Keratinocyte (primary cell): ENCODE measurements at regions not wholly inside any gene's neighbourhood (a gene's known extent, or its start where the extent isn't known, plus 50 kb on each side); places are given as distances from the start of the nearest gene placed in this dataset.
A peak's percentile ranks its signal among the peaks of the same experiment; 100 is the strongest.

Source experiments
- DNase-seq: peaks from one replicate; pipeline ENCODE4 v3.0.0-alpha.2; 2011; ENCODE audit warnings: low read depth, missing footprints, low spot score
- FAIRE-seq: peaks from 2 replicates; lab custom pipeline; 2011; peaks lifted over from hg19 to GRCh38; lab: Jason Lieb, UNC
- H2AFZ ChIP-seq: 2 replicates; pipeline ENCODE4 v1.6.0; 2012; ENCODE audit warnings: low read length, control low read depth, inconsistent platforms; ENCODE audit not compliant: control insufficient read depth
- H3K27ac ChIP-seq: 2 replicates; pipeline ENCODE4 v1.5.1; 2011; ENCODE audit warnings: low read length; ENCODE audit not compliant: control insufficient read depth, insufficient read depth
- H3K27me3 ChIP-seq: 3 replicates; pipeline ENCODE4 v1.6.0; 2011; ENCODE audit warnings: low read length; ENCODE audit not compliant: control insufficient read depth, insufficient read depth; ENCODE audit errors: extremely low read depth
- H3K36me3 ChIP-seq, 2 experiments: 2 replicates in 1 of 2; 3 replicates in 1 of 2; pipeline ENCODE4 v1.5.1; 2011; ENCODE audit warnings: low read length in 2 of 2, mild to moderate bottlenecking in 1 of 2; ENCODE audit not compliant: control insufficient read depth in 2 of 2, insufficient read depth in 2 of 2; ENCODE audit errors: extremely low read depth in 1 of 2
- H3K4me1 ChIP-seq: 3 replicates; pipeline ENCODE4 v1.5.1; 2011; ENCODE audit warnings: low read length; ENCODE audit not compliant: control insufficient read depth, insufficient read depth; ENCODE audit errors: extremely low read depth
- H3K4me2 ChIP-seq: 3 replicates; pipeline ENCODE4 v1.6.0; 2011; ENCODE audit warnings: low read depth, low read length; ENCODE audit not compliant: control insufficient read depth, insufficient read depth; ENCODE audit errors: extremely low read depth
- H3K4me3 ChIP-seq, 3 experiments: fragments of 200-600 bp in 1 of 3; sonication (generic) in 1 of 3; 2 replicates in 2 of 3; 3 replicates in 1 of 3; pipeline ENCODE4 v1.5.1; 2011 to 2016; ENCODE audit warnings: low read length in 3 of 3, mild to moderate bottlenecking in 3 of 3, control low read depth in 2 of 3, inconsistent platforms in 1 of 3, low read depth in 1 of 3, mixed read lengths in 1 of 3, mixed run types in 1 of 3, moderate library complexity in 1 of 3; ENCODE audit not compliant: control insufficient read depth in 2 of 3, insufficient read depth in 2 of 3; ENCODE audit errors: extremely low read depth in 1 of 3
- H3K79me2 ChIP-seq: 2 replicates; pipeline ENCODE4 v1.6.0; 2012; ENCODE audit warnings: low read length; ENCODE audit not compliant: control insufficient read depth, insufficient read depth
- H3K9ac ChIP-seq: 3 replicates; pipeline ENCODE4 v1.6.0; 2011; ENCODE audit warnings: low read length; ENCODE audit not compliant: control insufficient read depth, insufficient read depth; ENCODE audit errors: extremely low read depth
- H3K9me1 ChIP-seq: 3 replicates; pipeline ENCODE4 v1.6.0; 2011; ENCODE audit warnings: low read length; ENCODE audit not compliant: control insufficient read depth, insufficient read depth; ENCODE audit errors: extremely low read depth
- H3K9me3 ChIP-seq: 2 replicates; pipeline ENCODE4 v1.5.1; 2012; ENCODE audit warnings: low read depth, low read length; ENCODE audit not compliant: control insufficient read depth
- H4K20me1 ChIP-seq: 3 replicates; pipeline ENCODE4 v1.6.0; 2011; ENCODE audit warnings: low read length; ENCODE audit not compliant: control insufficient read depth, insufficient read depth; ENCODE audit errors: extremely low read depth
- CTCF ChIP-seq, 3 experiments: IDR thresholded peaks in 1 of 3; conservative IDR thresholded peaks in 1 of 3; optimal IDR thresholded peaks in 1 of 3; 2 replicates in 2 of 3; 3 replicates in 1 of 3; pipeline versions ENCODE3 to v1.5.1; 2011; ENCODE audit warnings: low read length in 3 of 3, mild to moderate bottlenecking in 3 of 3, moderate library complexity in 2 of 3, control low read depth in 1 of 3, inconsistent platforms in 1 of 3; ENCODE audit not compliant: insufficient read depth in 2 of 3; ENCODE audit errors: extremely low read depth in 1 of 3
- EZH2 ChIP-seq: IDR thresholded peaks from one replicate; pipeline ENCODE4 v1.6.1; 2012; ENCODE audit warnings: inconsistent platforms, mild to moderate bottlenecking, low read length, moderate library complexity
- dilution Hi-C: fragments of 300-500 bp; cut with MboI; formaldehyde crosslinking; loops from one replicate; pipeline ENCODE4 v1.7.0; 2020; ENCODE audit warnings: low sequenced_read_pairs; ENCODE audit not compliant: extremely low pct_ligation_motif_present

DNA sequence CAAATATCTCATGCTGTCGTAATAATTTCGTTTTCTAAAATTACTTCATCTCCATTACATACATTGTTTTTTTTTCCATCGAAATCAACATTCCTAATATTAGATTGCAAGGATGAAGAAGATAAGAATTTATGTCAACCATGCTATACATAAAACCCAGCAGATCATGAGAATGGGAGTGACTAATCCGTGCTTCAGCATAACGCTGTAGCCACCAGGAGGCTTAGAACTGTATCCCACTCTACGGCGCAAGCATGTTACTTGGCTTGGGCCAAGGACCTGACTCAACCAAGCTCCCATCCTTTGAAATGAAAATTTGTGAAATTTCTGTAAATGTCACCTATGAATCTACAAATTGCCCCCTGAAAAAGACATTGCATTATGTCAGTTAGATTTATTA, 392.5 kb downstream of the FIGN start:
- no peaks in the 10 kb centered on the region for H3K27me3 ChIP-seq
- no peaks in the 10 kb centered on the region for H3K36me3 ChIP-seq
- no peak overlapping the region for H3K4me2 ChIP-seq
- no peaks in the 10 kb centered on the region for H3K9me3 ChIP-seq
- no peak overlapping the region for H3K9ac ChIP-seq
- H2AFZ ChIP-seq, result no peak overlapping the region
- H3K4me1 ChIP-seq, result peaks cover 8% of the 10 kb centered on the region
- no peaks in the 10 kb centered on the region for H3K9me1 ChIP-seq
- FAIRE-seq (no peak), DNase-seq (no peak)
- H3K4me3 ChIP-seq, result no peak overlapping the region
- H4K20me1 ChIP-seq, result no peaks in the 10 kb centered on the region
- dilution Hi-C loops, result no loop called here
- H3K79me2 ChIP-seq, result no peaks in the 10 kb centered on the region
- H3K27ac ChIP-seq, result no peak overlapping the region
- no peak for TF ChIP-seq CTCF (optimal IDR thresholded peaks at IDR 0.05 in 1 of 3, IDR thresholded peaks at IDR 0.05 in 1 of 3, conservative IDR thresholded peaks at IDR 0.05 in 1 of 3; ENCODE audit: extremely low read depth in 1 of 3, insufficient read depth in 2 of 3, low read length in 3 of 3)
- TF ChIP-seq EZH2, result no peak

DNA sequence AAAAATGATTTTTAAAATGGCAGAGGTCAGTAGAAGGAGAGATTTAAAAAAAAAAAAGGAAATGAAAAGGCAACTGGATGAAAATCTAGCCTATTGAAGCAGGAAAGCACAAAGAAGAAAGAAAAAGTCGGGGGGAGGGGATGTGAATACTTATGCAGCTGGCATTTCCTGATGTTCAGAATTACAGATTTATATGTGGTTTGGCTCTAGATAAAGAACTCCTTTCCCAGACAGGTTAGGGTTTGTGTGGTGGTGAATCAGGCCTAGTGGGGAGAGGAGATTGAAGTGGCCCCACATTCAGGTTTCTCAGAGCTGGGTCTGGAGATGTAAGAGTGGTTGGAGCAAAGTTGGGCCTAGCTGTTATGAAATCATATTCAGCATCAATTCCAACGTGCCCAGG, 394.4 kb downstream of the FIGN start:
- H3K4me3 ChIP-seq, result no peak overlapping the region
- dilution Hi-C loops, result no loop called here
- TF ChIP-seq EZH2 (no peak), CTCF (optimal IDR thresholded peaks at IDR 0.05 in 1 of 3, IDR thresholded peaks at IDR 0.05 in 1 of 3, conservative IDR thresholded peaks at IDR 0.05 in 1 of 3; ENCODE audit: extremely low read depth in 1 of 3, insufficient read depth in 2 of 3, low read length in 3 of 3) (no peak)
- no peaks in the 10 kb centered on the region for H3K27me3 ChIP-seq
- no peaks in the 10 kb centered on the region for H3K79me2 ChIP-seq
- H3K36me3 ChIP-seq, result no peaks in the 10 kb centered on the region
- H3K9ac ChIP-seq, result no peak overlapping the region
- DNase-seq, result peak; percentile 30
- H3K4me2 ChIP-seq, result peak overlapping the region; percentile 34
- H3K4me1 ChIP-seq, result peaks cover 3% of the 10 kb centered on the region
- no peaks in the 10 kb centered on the region for H3K9me1 ChIP-seq
- peak overlapping the region; percentile 84 for H2AFZ ChIP-seq
- no peaks in the 10 kb centered on the region for H3K9me3 ChIP-seq
- H4K20me1 ChIP-seq, result no peaks in the 10 kb centered on the region
- peak; percentile 44 for FAIRE-seq
- H3K27ac ChIP-seq, result peak overlapping the region; percentile 29
